HCT116 (cell line): ENCODE measurements at regions not wholly inside any gene's neighbourhood (a gene's known extent, or its start where the extent isn't known, plus 50 kb on each side); places are given as distances from the start of the nearest gene placed in this dataset.

Experiments
- ATAC-seq: fragments of 200-7000 bp; cut with Tn5 transposase; 2 replicates; pipeline ENCODE4 v1.9.1; 2020; ENCODE audit warnings: mild to moderate bottlenecking, moderate library complexity
- BruUV-seq: library from RNA; stranded (reverse); fragments of 400-500 nt; replicated peaks from 2 replicates; lab custom pipeline; 2021; lab: Mats Ljungman, UMichigan
- CTCF ChIA-PET: fragments of 300-600 bp; sonication (Branson Sonifier 250); formaldehyde crosslinking; loops from one replicate; lab custom pipeline; 2021; ENCODE audit warnings: antibody characterized with exemption; lab: Charles Lee
- POLR2A ChIA-PET: fragments of 300-600, 350-600 bp; sonication (Branson Sonifier 250); formaldehyde crosslinking; loops from one replicate; lab custom pipeline; 2021; ENCODE audit warnings: antibody characterized with exemption; lab: Charles Lee
- RAD21 ChIA-PET, 2 experiments: fragments of 300-600 bp; sonication (Branson Sonifier 250); formaldehyde crosslinking; loops; one replicate each; lab custom pipeline; 2023; ENCODE audit warnings: low total read pairs in 2 of 2; ENCODE audit not compliant: uncharacterized antibody in 2 of 2, unreplicated experiment in 2 of 2, low non-redundant PET in 1 of 2; lab: Charles Lee
- DNase-seq: peaks from one replicate; pipeline ENCODE4 v3.0.0-alpha.2; 2010; ENCODE audit warnings: low read depth, low spot score
- H2AFZ ChIP-seq: fragments of 200-600 bp; shearing (Covaris generic), sonication (generic); 2 replicates; pipeline ENCODE4 v1.6.1; 2017; ENCODE audit warnings: low read depth, mixed run types, mixed read lengths, antibody characterized with exemption, low read length; ENCODE audit not compliant: poor library complexity, severe bottlenecking
- H3K27ac ChIP-seq: 2 replicates; pipeline ENCODE4 v1.5.1; 2012; ENCODE audit warnings: low read depth, low read length
- H3K27me3 ChIP-seq: fragments of 200-600 bp; sonication (generic); 2 replicates; pipeline ENCODE4 v1.6.1; 2016; ENCODE audit warnings: mixed run types, low read length, mixed read lengths; ENCODE audit not compliant: insufficient read depth
- H3K36me3 ChIP-seq, 2 experiments: fragments of 200-500 bp in 1 of 2; fragments of 200-600 bp in 1 of 2; sonication (Bioruptor generic) in 1 of 2; sonication (generic) in 1 of 2; 2 replicates each; pipeline versions ENCODE4 v1.5.1 to v1.6.1; 2014 to 2016; ENCODE audit warnings: low read length in 2 of 2, inconsistent platforms in 1 of 2, mixed read lengths in 1 of 2, mixed run types in 1 of 2; ENCODE audit not compliant: insufficient read depth in 2 of 2, control insufficient read depth in 1 of 2
- H3K4me1 ChIP-seq, 2 experiments: fragments of 200-600 bp in 1 of 2; sonication (generic) in 1 of 2; 2 replicates each; pipeline versions ENCODE4 v1.5.1 to v1.6.1; 2012 to 2017; ENCODE audit warnings: low read length in 2 of 2, inconsistent platforms in 1 of 2, mild to moderate bottlenecking in 1 of 2, mixed read lengths in 1 of 2, mixed run types in 1 of 2, moderate library complexity in 1 of 2; ENCODE audit not compliant: insufficient read depth in 2 of 2, control insufficient read depth in 1 of 2
- H3K4me2 ChIP-seq: fragments of 200-600 bp; sonication (generic); 2 replicates; pipeline ENCODE4 v1.6.1; 2017; ENCODE audit warnings: mixed run types, low read length, mixed read lengths
- H3K4me3 ChIP-seq, 2 experiments: fragments of 200-600 bp in 1 of 2; sonication (generic) in 1 of 2; replicated peaks in 1 of 2; 2 replicates each; pipeline ENCODE4 v1.5.1; 2011 to 2016; ENCODE audit warnings: low read length in 2 of 2, control low read depth in 1 of 2, low read depth in 1 of 2, mild to moderate bottlenecking in 1 of 2, mixed read lengths in 1 of 2, mixed run types in 1 of 2
- H3K79me2 ChIP-seq: fragments of 200-600 bp; sonication (generic); 2 replicates; pipeline ENCODE4 v1.6.1; 2017; ENCODE audit warnings: mild to moderate bottlenecking, mixed run types, low read length, moderate library complexity, mixed read lengths; ENCODE audit not compliant: insufficient read depth
- H3K9ac ChIP-seq: fragments of 200-600 bp; sonication (generic); 2 replicates; pipeline ENCODE4 v1.6.1; 2016; ENCODE audit warnings: low read length, mixed read lengths
- H3K9me2 ChIP-seq: fragments of 200-600 bp; sonication (generic), shearing (Covaris generic); 2 replicates; pipeline ENCODE4 v1.6.1; 2017; ENCODE audit warnings: mixed run types, mild to moderate bottlenecking, moderate library complexity; ENCODE audit not compliant: insufficient read depth
- H3K9me3 ChIP-seq, 2 experiments: fragments of 200-500 bp in 1 of 2; fragments of 200-600 bp in 1 of 2; sonication (Bioruptor generic) in 1 of 2; sonication (generic) in 1 of 2; 2 replicates each; pipeline ENCODE4 v1.6.1; 2014 to 2017; ENCODE audit warnings: low read length in 2 of 2, mixed read lengths in 2 of 2, inconsistent platforms in 1 of 2, low read depth in 1 of 2, mild to moderate bottlenecking in 1 of 2, mixed run types in 1 of 2, moderate library complexity in 1 of 2; ENCODE audit not compliant: control insufficient read depth in 1 of 2, insufficient read depth in 1 of 2
- H4K20me1 ChIP-seq: fragments of 200-600 bp; sonication (generic), shearing (Covaris generic); 2 replicates; pipeline ENCODE4 v1.6.1; 2017; ENCODE audit warnings: mixed run types, mild to moderate bottlenecking, moderate library complexity; ENCODE audit not compliant: insufficient read depth
- ELF1 ChIP-seq: IDR thresholded peaks from 2 replicates; pipeline ENCODE4 v1.6.1; 2012; ENCODE audit warnings: low read depth, borderline replicate concordance
- EZH2 ChIP-seq: fragments of 200-600 bp; sonication (generic); IDR thresholded peaks from 2 replicates; pipeline ENCODE4 v1.6.1; 2017; ENCODE audit warnings: antibody characterized with exemption, mixed run types
- EZH2phosphoT487 ChIP-seq: fragments of 200-600 bp; IDR thresholded peaks from 2 replicates; pipeline ENCODE4 v1.6.1; 2018; ENCODE audit warnings: antibody characterized with exemption, borderline replicate concordance
- FOSL1 ChIP-seq: IDR thresholded peaks from 2 replicates; pipeline ENCODE4 v1.6.1; 2012; ENCODE audit warnings: low read depth
- JUND ChIP-seq: IDR thresholded peaks from 2 replicates; pipeline ENCODE4 v1.6.1; 2012
- POLR2A ChIP-seq: IDR thresholded peaks from 2 replicates; pipeline ENCODE4 v1.7.0; 2011; ENCODE audit warnings: borderline replicate concordance; ENCODE audit not compliant: insufficient read depth, insufficient read length; ENCODE audit errors: extremely low read depth
- RAD21 ChIP-seq: IDR thresholded peaks from 2 replicates; pipeline ENCODE4 v1.6.1; 2012; ENCODE audit warnings: low read depth, mild to moderate bottlenecking
- SIN3A ChIP-seq: IDR thresholded peaks from 2 replicates; pipeline ENCODE4 v1.6.1; 2012; ENCODE audit warnings: low read depth
- SP1 ChIP-seq: IDR thresholded peaks from 2 replicates; pipeline ENCODE4 v1.6.1; 2012; ENCODE audit warnings: low read depth
- SRF ChIP-seq: IDR thresholded peaks from 2 replicates; pipeline ENCODE4 v1.6.1; 2012; ENCODE audit warnings: low read depth
- ZNF274 ChIP-seq: fragments of 200-500 bp; sonication (Bioruptor generic); IDR thresholded peaks from 2 replicates; pipeline ENCODE4 v1.6.1; 2014; ENCODE audit warnings: mild to moderate bottlenecking, low read depth, low read length, inconsistent platforms
- intact Hi-C: fragments of 100-400 bp; cut with micrococcal nuclease; formaldehyde crosslinking; loops from 2 replicates; pipeline ENCODE4 v1.10.0; 2022
- TF ChIP-seq, protein P1 (sequence below): IDR thresholded peaks from 2 replicates; pipeline ENCODE4 v1.6.1; 2012
- TF ChIP-seq, protein P2 (sequence below): IDR thresholded peaks from 2 replicates; pipeline ENCODE4 v1.6.1; 2011; ENCODE audit warnings: mild to moderate bottlenecking, low read length, moderate library complexity; ENCODE audit not compliant: insufficient replicate concordance; ENCODE audit errors: extremely low read depth
- TF ChIP-seq, protein P3 (sequence below), 3 experiments: fragments of 200-600 bp in 1 of 3; sonication (generic) in 1 of 3; IDR thresholded peaks in 2 of 3; conservative IDR thresholded peaks in 1 of 3; 2 replicates each; pipeline ENCODE4 v1.5.1; 2012 to 2017; ENCODE audit warnings: low read depth in 2 of 3, low read length in 2 of 3, antibody characterized with exemption in 1 of 3, borderline replicate concordance in 1 of 3, control low read depth in 1 of 3, mild to moderate bottlenecking in 1 of 3, mixed read lengths in 1 of 3, mixed run types in 1 of 3, moderate library complexity in 1 of 3; ENCODE audit not compliant: insufficient read depth in 1 of 3
- TF ChIP-seq, protein P4 (sequence below): IDR thresholded peaks from 2 replicates; pipeline ENCODE4 v1.6.1; 2012
- TF ChIP-seq, protein P5 (sequence below): IDR thresholded peaks from 2 replicates; pipeline ENCODE4 v1.6.1; 2012; ENCODE audit warnings: low read depth

DNA sequence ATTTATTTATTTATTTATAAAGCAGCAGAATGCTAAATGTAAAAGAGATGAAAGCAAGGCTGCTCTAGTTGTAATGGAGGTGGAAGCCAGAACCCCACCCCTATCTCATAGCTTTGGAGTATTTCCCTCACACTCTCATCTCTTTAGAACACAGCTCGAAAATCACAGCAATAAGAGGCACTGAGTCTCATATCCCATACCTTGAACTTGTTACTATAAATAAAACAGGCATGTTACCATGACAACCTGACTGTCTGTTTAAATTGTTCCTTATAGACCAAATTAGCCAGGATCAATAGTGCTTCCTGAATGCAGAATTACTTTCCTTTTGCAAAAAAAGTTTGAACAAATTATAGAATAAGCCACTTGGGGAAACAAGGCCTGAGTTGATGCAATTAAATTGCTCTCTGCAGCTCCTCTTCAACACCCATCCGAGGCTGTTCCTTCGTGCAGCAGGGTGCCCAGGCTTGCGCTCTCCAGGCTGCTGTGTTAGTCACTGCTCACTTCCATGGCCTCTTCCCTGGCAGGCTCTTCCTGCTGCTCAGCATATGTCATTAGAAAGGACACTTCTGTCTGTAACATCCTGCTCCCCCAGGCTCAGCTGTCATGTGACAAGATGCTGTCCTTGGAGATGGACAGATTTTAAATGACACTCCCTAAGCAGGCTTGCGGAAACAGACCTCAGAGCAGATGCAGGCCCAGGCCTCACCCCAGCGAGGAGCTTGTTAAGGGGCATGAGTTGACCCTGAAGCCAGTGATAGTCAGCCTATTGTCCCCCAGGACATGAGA lies 120.2 kb downstream of the CARTPT start:
- Histone ChIP-seq H3K4me3 (no peak overlapping the region), H2AFZ (no peak overlapping the region), H3K36me3 (no peaks in the 10 kb centered on the region), H3K27ac (no peak overlapping the region), H4K20me1 (no peaks in the 10 kb centered on the region), H3K9me3 (no peaks in the 10 kb centered on the region; a peak in 1 of 4 replicates), H3K79me2 (no peaks in the 10 kb centered on the region), H3K9me2 (no peaks in the 10 kb centered on the region), H3K4me2 (no peak overlapping the region), H3K9ac (no peak overlapping the region), H3K27me3 (no peaks in the 10 kb centered on the region), H3K4me1 (no peaks in the 10 kb centered on the region)
- no peak for DNase-seq
- TF ChIP-seq SRF = no peak
- TF ChIP-seq, protein P1, sequence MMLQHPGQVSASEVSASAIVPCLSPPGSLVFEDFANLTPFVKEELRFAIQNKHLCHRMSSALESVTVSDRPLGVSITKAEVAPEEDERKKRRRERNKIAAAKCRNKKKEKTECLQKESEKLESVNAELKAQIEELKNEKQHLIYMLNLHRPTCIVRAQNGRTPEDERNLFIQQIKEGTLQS = no peak
- TF ChIP-seq FOSL1 = no peak
- TF ChIP-seq ZNF274 = no peak
- TF ChIP-seq JUND = no peak
- TF ChIP-seq, protein P2, sequence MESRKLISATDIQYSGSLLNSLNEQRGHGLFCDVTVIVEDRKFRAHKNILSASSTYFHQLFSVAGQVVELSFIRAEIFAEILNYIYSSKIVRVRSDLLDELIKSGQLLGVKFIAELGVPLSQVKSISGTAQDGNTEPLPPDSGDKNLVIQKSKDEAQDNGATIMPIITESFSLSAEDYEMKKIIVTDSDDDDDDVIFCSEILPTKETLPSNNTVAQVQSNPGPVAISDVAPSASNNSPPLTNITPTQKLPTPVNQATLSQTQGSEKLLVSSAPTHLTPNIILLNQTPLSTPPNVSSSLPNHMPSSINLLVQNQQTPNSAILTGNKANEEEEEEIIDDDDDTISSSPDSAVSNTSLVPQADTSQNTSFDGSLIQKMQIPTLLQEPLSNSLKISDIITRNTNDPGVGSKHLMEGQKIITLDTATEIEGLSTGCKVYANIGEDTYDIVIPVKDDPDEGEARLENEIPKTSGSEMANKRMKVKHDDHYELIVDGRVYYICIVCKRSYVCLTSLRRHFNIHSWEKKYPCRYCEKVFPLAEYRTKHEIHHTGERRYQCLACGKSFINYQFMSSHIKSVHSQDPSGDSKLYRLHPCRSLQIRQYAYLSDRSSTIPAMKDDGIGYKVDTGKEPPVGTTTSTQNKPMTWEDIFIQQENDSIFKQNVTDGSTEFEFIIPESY = no peak
- TF ChIP-seq EZH2phosphoT487 = no peak
- no peak for TF ChIP-seq SIN3A
- TF ChIP-seq, protein P3, sequence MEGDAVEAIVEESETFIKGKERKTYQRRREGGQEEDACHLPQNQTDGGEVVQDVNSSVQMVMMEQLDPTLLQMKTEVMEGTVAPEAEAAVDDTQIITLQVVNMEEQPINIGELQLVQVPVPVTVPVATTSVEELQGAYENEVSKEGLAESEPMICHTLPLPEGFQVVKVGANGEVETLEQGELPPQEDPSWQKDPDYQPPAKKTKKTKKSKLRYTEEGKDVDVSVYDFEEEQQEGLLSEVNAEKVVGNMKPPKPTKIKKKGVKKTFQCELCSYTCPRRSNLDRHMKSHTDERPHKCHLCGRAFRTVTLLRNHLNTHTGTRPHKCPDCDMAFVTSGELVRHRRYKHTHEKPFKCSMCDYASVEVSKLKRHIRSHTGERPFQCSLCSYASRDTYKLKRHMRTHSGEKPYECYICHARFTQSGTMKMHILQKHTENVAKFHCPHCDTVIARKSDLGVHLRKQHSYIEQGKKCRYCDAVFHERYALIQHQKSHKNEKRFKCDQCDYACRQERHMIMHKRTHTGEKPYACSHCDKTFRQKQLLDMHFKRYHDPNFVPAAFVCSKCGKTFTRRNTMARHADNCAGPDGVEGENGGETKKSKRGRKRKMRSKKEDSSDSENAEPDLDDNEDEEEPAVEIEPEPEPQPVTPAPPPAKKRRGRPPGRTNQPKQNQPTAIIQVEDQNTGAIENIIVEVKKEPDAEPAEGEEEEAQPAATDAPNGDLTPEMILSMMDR (IDR thresholded peaks at IDR 0.05 in 2 of 3, conservative IDR thresholded peaks at IDR 0.05 in 1 of 3; ENCODE audit: borderline replicate concordance in 1 of 3, insufficient read depth in 1 of 3, low read depth in 2 of 3, low read length in 2 of 3) = no peak
- TF ChIP-seq SP1 = no peak
- TF ChIP-seq, protein P4, sequence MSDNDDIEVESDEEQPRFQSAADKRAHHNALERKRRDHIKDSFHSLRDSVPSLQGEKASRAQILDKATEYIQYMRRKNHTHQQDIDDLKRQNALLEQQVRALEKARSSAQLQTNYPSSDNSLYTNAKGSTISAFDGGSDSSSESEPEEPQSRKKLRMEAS = no peak
- no peak for TF ChIP-seq ELF1
- TF ChIP-seq POLR2A = no peak
- TF ChIP-seq EZH2 = no peak
- TF ChIP-seq RAD21 = no peak
- TF ChIP-seq, protein P5, sequence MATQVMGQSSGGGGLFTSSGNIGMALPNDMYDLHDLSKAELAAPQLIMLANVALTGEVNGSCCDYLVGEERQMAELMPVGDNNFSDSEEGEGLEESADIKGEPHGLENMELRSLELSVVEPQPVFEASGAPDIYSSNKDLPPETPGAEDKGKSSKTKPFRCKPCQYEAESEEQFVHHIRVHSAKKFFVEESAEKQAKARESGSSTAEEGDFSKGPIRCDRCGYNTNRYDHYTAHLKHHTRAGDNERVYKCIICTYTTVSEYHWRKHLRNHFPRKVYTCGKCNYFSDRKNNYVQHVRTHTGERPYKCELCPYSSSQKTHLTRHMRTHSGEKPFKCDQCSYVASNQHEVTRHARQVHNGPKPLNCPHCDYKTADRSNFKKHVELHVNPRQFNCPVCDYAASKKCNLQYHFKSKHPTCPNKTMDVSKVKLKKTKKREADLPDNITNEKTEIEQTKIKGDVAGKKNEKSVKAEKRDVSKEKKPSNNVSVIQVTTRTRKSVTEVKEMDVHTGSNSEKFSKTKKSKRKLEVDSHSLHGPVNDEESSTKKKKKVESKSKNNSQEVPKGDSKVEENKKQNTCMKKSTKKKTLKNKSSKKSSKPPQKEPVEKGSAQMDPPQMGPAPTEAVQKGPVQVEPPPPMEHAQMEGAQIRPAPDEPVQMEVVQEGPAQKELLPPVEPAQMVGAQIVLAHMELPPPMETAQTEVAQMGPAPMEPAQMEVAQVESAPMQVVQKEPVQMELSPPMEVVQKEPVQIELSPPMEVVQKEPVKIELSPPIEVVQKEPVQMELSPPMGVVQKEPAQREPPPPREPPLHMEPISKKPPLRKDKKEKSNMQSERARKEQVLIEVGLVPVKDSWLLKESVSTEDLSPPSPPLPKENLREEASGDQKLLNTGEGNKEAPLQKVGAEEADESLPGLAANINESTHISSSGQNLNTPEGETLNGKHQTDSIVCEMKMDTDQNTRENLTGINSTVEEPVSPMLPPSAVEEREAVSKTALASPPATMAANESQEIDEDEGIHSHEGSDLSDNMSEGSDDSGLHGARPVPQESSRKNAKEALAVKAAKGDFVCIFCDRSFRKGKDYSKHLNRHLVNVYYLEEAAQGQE = no peak
- ChIA-PET CTCF (no interaction called here), RAD21 (no interaction called here), POLR2A (no interaction called here)
- no TSS peak for BruUV-seq
- intact Hi-C loops = no loop called here
- ATAC-seq = no peak
